Spleen (tissue), 7 donors: ENCODE measurements at regions not wholly inside any gene's neighbourhood (a gene's known extent, or its start where the extent isn't known, plus 50 kb on each side); places are given as distances from the start of the nearest gene placed in this dataset.

Experiments used
- POLR2A ChIP-seq, 3 donors: fragments of 450-650 bp; IDR thresholded peaks; one replicate each; pipeline ENCODE4 v1.5.1; 2017; ENCODE audit warnings: antibody characterized with exemption in 3 of 3, mild to moderate bottlenecking in 1 of 3
- POLR2AphosphoS5 ChIP-seq, 3 donors: sonication (generic); formaldehyde crosslinking; IDR thresholded peaks; one replicate each; pipeline ENCODE4 v1.5.1; 2017; ENCODE audit warnings: antibody characterized with exemption in 3 of 3
- TF ChIP-seq, protein P1 (sequence below), 11 experiments: fragments of 200-600 bp in 7 of 11; fragments of 450-650 bp in 4 of 11; sonication (generic) in 4 of 11; IDR thresholded peaks in 8 of 11; conservative IDR thresholded peaks in 3 of 11; 1 replicate in 7 of 11; 2 replicates in 4 of 11; pipeline versions ENCODE4 v1.4.0 to v1.8.0; 2016 to 2021; ENCODE audit warnings: antibody characterized with exemption in 11 of 11, inconsistent platforms in 4 of 11, mild to moderate bottlenecking in 1 of 11
- donor health status: DM: no; HTN: no; CAD: no; lungs with moderate emphysema.
- donor health status: DM: no; HTN: no; CAD: no.
- donor health status: DM: no; HTN: no; CAD: no.

DNA sequence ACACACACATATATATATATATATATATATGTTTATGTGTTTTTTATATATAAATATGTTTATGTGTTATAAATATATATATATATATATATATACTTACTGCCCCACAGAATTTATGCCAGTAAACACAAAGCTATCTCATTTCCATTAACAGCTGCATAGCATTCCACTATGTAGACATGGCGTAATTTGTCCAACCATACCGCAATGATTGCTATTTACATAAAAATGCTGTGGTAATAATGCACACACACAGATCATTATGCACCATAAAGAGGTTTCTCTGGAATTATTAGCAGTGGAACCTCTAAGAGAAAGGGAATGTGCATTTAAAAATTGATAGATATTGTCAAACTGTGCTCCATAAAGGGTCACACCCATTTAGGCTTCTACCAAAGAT, 150.1 kb downstream of the CEP120 start:
- TF ChIP-seq POLR2AphosphoS5 (IDR thresholded peaks at IDR 0.05), result no peak
- TF ChIP-seq, protein P1, sequence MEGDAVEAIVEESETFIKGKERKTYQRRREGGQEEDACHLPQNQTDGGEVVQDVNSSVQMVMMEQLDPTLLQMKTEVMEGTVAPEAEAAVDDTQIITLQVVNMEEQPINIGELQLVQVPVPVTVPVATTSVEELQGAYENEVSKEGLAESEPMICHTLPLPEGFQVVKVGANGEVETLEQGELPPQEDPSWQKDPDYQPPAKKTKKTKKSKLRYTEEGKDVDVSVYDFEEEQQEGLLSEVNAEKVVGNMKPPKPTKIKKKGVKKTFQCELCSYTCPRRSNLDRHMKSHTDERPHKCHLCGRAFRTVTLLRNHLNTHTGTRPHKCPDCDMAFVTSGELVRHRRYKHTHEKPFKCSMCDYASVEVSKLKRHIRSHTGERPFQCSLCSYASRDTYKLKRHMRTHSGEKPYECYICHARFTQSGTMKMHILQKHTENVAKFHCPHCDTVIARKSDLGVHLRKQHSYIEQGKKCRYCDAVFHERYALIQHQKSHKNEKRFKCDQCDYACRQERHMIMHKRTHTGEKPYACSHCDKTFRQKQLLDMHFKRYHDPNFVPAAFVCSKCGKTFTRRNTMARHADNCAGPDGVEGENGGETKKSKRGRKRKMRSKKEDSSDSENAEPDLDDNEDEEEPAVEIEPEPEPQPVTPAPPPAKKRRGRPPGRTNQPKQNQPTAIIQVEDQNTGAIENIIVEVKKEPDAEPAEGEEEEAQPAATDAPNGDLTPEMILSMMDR (IDR thresholded peaks at IDR 0.05 in 8 of 11, conservative IDR thresholded peaks at IDR 0.05 in 3 of 11), result no peak
- TF ChIP-seq POLR2A (IDR thresholded peaks at IDR 0.05), result no peak
